Inflammatory macrophage treated with lipopolysaccharide for 4 hours (primary cell): ENCODE measurements at regions not wholly inside any gene's neighbourhood (a gene's known extent, or its start where the extent isn't known, plus 50 kb on each side); places are given as distances from the start of the nearest gene placed in this dataset.
"Not testable (repeated sequence)": the region's sequence is repeated elsewhere in the genome, so short reads cannot be mapped to it uniquely, and the experiment has no call there.

Experiments used
- DNase-seq: peaks from one replicate; pipeline ENCODE4 v3.0.0-alpha.2; 2020

DNA sequence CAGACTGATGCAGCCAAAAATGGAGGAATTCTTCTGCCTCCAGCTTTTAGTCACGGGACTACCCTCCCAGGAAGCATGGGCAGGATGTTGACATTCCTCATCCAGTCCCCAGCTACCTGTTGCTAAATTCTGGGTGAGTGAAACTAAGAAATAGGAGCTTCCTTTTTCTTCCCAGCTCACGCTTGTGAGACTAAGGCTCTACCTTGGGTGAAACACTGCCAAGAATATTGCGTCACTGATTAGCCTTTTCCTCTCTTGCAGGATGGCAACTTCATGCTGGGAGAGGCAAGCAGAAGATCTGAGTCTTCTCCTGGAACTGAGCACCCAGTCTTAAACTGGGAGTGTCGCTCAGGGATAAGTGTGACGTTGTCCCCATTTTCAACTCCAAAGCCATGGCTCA, 59.7 kb downstream of the RNU2-63P start:
- DNase-seq, result peak; percentile 5

DNA sequence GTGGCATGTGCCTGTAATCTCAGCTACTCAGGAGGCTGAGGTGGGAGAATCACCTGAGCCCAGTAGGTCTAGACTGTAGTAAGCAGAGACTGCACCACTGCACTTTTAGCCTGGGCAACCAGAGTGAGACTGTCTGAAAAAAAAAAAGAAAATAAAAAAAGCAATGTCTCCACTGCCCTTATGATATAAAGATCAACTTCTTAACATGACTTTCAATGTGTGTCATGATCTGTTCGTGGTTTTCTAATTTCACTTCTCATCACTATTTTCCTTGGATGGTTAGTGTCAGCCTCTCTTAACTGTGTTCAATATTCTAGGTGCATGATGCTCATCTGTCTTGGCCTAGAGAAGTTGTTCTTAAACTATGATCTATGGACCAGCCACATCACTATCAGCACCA, 67.3 kb downstream of the RNU2-63P start:
- DNase-seq, result not testable (repeated sequence)

DNA sequence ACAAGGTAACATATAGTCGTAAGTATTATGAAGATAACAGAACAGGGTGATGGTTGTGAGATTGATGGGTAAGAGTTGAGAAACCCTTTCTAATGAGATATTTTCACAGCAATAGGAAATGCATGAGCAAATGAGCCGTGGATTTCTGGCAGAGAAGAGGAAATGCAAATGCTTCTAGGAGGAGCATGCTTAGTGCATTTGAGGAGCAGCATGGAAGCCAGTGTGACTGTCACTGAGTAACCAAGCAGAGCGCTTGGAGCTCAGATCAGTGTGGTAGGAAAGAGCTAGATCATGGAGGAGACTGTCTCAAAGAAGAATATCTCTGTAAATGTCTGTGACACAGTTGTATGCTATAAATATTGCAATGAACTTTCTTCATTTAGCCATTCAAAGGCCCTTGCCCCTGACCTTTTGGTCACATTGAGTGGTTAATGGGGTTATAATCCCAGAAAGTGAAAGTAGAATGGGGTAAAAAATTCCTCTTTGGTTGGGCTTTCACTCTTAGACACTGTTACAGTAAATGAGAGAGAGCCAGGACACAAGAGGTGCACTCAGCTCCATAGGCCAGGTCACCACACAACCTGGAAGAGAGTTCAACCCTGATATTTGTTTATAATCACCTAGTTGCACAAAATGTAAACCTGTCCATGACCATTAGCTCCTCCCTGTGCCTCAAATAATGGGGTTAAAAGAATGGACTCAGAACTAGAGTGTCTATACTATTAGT, 69.5 kb downstream of the RNU2-63P start:
- not testable (repeated sequence) for DNase-seq

DNA sequence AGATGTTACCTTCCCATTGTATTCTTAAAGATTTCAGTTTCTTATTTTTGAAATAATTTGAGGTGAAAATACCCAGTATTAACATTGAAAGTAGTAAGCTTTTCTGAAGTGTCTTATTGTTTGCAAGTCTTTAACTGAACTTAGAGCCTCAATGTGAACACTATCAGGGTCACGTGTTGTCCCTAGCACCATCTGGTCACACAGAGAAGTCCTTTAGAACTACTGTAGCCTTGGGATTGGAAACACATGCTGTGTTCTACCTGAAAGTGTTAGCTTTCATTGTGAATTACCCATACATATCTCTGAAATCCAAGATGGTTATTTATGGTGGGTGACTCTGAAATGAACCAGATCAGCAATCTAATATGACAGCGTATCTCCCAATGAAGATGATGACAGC, 77.0 kb downstream of the RNU2-63P start:
- DNase-seq, result not testable (repeated sequence)

DNA sequence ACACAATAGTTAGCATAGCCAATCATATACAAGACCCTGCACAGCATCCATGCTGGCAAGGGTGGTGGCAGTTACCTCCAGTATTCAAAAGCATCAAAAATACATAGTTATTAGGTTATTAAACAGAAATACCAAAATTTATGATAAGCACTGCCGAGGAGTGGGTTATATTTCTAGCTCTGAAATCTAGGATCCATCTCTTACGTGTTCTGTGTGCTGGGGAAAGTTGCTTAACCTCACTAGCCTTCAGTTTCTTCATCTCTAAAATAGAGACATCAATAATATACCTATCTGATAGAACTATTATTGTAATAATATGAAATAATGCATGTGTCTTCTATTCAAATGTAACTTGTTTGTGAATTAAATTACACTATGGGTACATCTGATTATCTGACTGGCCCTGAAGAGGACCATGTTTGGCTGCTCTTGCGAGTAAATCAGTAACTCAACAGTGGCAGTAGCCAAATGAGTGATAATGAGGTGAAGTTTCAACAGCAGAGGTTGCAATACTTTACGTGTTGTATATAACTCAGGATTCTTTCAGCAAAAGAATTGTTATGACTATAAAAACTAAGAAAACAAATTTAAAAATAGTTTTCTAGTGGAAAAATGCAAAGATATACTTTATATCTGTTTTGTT, 93.5 kb upstream of the RGPD2 start:
- DNase-seq, result not testable (repeated sequence)

DNA sequence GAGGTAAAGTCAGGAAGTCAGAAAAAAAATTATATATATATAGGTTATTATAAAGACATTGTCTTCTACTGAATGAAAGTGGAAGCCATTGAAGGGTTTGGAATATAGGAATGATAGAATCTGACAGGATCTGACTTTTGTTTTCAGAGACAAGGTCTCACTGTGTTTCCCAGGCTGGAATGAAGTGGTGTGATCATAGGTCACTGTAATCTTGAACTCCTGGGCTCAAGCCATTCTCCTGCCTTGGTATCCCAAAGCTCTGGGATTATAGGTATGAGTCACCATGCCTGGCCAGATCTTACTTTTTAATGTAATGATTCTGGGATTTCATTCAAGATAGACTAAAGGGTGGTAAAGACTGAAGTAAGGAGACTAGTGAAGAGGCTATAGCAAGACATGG, 91.6 kb upstream of the RGPD2 start:
- not testable (repeated sequence) for DNase-seq

DNA sequence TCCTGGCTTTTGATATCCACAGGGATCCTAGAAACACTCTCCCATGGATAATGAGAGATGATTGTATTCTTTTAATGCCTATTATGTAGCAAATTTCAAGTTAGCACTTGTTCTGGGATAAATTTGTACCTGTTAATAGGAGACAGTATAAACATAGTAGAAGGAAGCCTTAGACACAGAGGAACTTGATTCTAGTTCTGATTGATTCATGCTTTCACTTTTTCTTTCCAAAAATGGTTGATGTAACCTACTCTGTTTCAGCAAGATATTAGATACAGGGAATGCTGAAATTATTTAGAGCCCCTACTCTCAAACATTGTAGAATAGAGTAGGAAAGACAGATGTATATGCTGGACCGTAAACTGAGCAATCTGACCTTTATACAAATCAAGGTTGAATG, 85.3 kb upstream of the RGPD2 start:
- not testable (repeated sequence) for DNase-seq

DNA sequence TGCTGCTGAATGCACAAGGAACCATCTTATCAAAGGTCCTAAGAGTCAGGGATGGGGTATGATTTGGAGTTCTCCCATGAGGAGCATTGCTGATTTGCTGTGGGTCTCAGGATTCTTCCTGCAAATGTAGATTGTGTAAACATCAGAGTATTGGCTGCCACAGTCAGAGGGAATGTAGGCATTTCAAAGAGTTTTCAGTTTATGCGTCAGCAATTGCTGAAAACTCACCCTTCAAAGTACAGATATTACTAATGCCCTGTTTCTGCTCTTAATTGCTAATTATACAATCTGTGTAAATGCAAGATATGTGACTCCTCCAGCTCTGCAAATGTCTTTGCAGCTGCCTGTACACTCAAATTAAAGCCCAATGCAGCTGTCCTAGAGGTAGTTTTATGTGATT, 83.4 kb upstream of the RGPD2 start:
- DNase-seq, result not testable (repeated sequence)

DNA sequence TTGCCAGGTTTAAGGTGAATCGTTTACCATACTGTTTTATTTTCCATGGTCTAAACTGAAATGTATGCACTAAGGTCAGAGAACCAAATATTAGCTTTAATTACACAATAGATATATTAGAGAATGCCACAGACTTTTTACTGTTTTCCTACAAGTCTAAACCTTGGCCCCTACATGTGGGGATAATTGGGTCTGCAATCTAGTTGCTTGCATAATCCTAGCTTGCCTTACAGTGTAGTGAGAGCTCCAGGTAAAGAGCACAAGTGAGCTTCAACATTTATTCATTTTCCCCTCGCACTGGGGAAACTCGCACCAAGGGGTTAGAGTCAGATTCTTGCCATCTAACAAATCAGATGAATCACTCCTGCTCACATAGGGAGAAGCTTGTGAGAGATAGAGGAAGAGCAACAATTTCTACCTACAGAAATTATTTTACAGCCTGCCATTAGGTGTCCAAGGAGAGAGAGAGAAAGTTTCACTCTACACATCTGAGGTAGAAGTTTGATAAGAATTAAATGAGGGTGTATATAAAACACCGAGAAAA, 82.0 kb upstream of the RGPD2 start:
- DNase-seq, result not testable (repeated sequence)

DNA sequence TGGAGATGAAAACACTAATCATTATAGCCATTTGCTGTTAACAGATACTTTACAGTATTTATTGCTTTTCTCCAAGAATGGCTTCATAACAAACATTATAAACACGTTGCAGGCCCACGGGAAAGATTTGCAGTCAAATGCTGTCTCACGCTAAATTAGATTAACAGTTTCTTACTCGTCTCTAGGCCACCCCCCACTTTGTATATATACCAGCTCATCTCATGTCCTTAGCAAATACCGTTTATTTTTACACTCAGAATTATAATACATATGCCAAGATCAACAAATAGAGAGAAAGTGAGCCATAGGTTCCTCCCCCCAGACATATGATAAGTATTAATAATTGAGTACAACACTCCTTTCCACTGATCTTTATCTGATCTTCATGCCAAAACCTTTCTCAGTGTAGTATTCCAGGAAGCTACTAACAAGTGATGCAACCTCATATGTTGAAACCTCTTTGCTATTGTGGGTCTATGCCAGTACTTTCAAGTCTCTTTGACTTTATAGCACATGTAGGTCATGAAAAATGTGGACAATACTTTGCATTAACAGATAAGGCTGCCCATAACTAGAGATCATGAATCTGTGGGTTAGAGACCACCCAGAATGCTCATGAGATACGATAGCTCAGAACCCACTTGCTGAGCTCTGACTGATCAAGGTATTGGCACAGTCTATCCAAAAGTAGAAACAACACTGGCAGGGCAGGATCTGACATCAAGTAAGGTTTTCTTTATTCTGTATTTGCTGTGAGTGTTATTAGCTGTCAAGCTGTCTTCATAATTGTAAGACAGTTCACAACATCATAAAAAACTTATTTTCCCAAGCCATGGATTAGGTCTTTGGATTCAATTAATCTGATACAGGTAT, 77.9 kb upstream of the RGPD2 start:
- not testable (repeated sequence) for DNase-seq

DNA sequence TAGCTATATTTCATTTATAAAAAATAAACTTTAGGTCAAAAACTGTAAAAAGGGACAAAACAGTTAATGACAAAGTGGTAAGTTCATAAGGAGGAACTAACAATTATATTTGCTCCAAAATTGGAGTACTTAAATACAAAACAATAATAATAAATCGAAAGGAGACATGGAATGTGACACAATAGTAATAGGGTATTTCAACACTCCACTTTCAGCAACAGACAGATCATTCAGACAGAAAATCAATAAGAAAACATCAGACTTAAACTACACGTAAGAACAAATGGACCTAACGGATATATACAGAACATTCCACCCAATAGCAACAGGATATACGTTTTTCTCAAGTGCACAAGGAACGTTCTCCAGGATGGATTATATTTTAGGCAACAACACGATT, 58.1 kb upstream of the RGPD2 start:
- DNase-seq, result not testable (repeated sequence)
